EH (cell line): ENCODE measurements at regions not wholly inside any gene's neighbourhood (a gene's known extent, or its start where the extent isn't known, plus 50 kb on each side); places are given as distances from the start of the nearest gene placed in this dataset.

Source experiments
- DNase-seq: peaks from one replicate; pipeline ENCODE4 v3.0.0-alpha.2; 2015; ENCODE audit warnings: low read depth

DNA sequence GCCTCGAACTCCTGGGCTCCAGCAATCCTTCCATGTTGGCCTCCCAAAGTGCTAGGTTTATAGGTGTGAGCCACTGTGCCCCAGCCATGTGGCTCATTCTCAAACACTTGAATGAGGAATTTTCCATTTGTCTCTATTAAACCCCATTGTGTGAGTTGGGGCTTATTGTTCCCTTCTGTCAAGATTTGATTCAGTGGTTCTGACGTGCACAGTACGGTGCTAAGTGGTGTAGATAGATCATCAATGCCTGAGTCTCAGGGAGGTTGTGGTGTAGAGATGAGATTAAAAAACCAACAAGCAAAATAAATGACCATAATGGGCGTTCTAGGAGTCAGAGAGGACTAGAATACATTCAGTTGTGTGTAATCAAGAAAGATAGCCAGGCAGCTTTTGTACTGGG lies 335.6 kb downstream of the PRL start:
- DNase-seq, result no peak

DNA sequence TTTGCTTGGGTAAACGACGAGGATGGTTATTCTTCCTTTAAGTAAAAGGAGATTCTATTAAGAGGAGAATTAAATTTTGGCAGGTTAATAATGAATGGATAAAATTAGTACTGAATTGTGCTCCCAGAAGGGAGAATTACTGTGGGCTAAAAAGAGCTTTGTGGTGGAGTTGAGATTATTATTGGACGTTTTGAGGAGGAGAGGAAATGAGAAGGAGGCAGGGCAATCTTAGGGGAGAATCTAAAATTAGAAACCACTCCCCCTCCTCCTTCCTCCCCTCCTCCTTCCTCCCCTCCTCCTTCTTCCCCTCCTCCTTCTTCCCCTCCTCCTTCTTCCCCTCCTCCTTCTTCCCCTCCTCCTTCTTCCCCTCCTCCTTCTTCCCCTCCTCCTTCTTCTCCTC lies 331.8 kb downstream of the PRL start:
- no peak for DNase-seq

DNA sequence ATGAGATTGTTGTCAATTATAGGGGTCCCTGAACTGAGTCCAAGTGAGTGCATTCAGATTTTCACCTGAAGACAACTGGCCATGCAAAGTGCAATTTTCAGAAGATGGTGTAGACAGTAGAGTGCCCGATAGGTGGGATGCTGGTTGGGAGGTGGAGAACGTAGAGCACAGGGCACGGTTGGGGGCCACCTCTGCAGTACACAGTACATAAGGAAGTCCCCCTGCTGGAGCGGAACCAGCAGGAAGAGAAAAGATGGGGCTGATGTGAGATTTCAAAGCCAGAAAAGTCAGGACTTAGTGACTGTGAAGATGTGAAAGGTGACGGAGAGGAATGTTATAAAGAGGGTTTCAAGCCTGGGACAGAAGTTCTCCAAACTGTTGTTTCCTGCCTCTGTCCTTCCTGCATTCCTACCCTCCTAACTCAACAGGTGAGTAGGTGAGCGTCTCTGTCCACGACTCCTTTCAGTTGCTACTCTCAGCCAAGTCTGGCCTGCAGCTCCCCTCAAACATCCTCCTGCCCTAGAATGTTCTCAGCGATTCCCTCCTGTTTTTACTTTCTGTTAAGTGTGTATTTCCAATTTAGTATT lies 330.8 kb downstream of the PRL start:
- DNase-seq, result no peak

DNA sequence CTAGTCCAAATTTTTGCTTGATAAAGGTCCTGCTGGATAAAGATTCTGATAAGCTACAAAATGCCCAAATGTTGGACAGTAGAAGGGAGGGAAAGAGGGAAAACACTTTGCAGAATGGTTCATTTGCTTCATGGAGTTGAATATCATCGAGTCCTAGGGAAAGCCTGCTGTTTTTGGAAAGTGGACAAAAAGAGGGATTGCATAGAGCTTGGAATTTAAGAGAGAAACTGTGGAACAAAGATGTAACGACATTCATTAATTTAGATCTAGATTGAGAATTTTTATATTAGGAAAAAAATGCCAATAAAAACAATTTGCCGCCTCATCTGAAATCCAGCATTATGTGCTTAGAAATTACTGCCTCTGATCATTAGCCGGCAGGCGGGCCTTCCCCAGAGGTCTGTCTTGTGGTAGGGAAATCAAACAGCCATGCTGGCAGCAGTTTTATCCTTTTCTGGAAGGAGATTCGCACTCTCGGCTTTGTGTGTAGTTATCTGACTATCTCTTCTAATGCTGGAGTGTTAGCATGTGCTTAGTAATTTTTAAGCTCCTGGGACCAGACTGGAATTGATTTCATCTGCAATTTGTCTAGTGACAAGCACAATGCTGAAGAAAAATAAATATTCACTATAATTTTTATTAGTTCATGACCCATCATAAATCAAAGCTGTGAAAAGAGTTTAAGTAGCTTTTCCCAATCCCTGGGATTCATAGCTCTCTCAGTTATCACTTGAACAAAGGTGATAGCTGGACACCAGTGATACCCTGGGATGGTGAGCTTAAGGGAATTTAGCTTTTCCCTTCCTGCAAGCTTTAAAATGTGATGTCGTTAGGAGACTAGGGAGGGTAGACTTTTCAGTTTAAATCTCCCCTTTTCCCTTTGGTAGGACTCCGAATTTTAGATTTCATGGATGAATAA lies 329.5 kb downstream of the PRL start:
- no peak for DNase-seq

DNA sequence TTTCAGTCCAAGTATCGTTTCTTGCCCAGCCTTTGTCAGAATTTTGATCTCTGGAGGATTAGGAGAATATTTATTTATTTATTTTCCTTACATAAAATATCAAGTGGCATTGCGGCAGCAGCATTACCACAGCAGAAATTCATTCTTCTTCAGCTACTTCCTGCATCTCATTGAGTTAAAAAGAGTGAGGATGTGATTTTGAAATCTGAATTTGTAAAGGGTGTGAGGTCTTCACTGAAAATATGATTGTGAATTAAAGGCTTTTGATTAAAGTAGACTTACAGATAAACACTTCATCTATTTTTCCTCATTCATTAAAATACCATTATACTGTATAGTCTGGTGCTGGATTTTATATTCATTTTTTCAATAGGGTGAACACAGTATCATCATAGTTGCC lies 328.4 kb downstream of the PRL start:
- no peak for DNase-seq

DNA sequence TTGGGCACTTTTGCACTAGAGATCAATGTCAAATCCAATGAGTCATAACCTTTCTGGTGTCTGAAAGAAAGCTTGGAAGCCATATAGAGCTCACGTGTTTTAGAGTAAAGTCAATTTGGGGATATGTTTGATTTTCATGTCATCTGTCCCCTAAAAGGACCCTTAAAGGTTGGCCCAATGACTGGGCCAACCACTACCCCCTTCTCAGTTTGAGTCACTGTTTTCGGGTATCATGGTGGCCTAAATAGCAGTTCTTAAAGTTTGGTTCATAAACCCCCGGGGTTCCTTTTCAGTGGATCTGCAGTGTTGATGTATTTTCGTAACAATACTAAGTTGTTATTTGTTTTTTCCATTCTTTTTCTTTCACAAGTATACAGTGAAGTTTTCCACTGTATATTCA lies 327.6 kb downstream of the PRL start:
- no peak for DNase-seq

DNA sequence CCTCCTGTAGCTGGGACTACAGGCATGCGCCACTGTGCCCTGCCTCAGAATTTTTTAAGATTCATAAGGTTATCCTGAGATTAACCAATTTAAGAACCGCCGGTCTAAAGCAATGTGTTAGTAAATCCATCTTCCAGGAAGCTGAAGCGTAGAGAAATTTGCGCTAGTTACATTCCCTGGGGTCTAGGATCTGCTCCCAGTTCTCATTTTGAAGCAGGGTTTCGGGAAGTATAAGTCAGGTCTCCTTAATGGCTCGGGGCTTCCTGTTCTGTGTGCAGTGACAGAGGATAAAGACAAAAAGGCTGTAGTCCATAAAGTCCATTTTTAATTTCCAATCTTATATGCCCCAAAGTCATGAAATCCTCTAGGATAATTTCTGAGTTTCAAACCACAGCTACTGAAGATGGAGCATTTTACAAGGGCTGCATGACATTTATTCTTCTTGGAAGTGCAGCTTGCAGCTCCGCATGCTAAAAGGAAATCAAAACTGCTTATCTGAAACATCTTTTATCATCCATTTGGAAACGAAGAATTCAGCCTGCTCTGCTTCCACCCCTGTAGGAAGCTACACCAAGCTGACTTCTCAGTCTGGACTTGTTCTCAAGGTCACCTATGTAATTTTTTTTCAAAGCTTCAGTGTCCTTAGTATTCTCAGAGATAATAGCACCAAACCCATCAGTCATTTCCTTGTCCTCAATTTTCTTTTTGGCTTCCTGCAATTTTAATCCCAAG lies 326.1 kb downstream of the PRL start:
- DNase-seq, result no peak

DNA sequence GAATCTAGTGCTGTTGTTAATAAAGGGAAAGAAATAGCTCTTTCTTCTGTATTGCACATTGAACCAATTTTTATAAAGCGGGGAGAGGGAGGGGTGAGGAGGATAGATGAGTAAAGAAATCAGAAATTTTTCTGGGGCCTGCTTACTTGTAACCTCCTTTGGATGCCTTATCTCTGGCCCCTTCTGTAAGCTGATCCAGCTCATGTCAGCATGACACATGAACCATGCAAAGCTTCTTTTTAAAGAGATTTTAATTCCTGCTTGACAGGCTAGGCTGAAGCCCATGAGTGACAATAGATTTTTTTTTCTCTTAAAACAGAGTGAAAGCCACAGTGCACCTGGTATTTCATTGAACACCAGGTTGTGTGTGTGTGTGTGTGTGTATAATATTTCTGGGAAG lies 325.3 kb downstream of the PRL start:
- DNase-seq, result no peak

DNA sequence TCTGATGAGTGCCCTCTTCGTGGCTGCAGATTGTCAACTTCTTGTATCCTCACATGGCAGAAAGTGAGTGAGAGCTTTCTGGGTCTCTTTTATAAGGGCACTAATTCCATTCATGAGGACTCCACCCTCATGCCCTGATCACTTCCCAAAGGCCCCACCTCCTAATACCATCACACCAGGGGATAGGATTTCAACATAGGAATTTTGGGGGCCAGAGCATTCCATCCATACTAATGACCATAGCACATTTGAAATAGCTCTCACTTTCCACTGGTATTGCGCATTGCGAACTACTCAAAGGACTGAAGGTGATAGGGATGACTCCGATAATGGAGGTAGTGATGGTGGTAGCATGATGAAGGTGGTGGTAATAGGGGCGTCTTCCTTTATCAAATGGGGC lies 324.3 kb downstream of the PRL start:
- peak; percentile 19 for DNase-seq

DNA sequence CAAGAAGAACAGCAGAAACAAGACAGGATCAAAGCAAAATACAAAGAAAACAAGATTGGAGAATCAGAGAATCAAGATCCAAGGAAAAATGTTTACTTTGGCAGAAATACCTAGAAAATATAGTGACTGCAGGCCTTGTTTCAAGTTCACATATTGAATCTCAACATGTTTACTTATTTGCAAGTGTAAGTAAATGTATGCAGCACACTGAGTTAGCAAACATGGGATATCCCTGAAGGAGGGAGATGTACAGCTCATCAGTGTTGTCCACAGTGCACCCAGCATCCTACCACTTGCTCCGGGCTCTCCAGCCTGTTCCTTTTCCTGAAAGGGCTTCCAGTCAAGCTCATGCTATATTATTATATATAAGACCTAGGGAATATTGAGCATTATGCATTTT lies 319.5 kb downstream of the PRL start:
- DNase-seq, result no peak

DNA sequence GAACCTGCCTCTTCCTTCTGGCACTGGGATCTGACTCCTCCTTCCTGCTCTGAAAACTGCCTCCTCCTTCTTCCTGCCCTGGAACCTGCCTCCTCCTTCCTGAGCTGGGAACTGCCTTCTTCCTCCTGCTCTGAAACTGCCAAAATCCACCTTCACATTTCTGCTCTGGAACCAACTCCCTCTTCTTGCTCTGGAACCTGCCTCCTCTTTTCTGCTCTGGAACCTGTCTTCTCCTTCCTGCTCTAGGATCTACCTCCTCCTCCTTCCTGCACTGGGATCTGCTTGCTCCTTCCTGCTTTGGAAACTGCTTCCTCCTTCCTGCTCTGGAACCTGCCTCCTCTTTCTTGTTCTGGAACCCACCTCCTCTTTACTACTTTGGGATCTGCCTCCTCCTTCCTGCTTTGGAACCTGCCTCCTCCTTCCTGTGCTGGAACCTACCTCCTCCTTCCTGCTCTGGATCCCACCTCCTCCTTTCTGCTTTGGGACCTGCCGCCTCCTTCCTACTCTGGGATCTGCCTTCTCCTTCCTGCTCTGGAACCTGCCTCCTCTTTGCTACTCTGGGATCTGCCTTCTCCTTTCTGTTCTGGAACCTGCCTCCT lies 315.5 kb downstream of the PRL start:
- DNase-seq, result no peak

DNA sequence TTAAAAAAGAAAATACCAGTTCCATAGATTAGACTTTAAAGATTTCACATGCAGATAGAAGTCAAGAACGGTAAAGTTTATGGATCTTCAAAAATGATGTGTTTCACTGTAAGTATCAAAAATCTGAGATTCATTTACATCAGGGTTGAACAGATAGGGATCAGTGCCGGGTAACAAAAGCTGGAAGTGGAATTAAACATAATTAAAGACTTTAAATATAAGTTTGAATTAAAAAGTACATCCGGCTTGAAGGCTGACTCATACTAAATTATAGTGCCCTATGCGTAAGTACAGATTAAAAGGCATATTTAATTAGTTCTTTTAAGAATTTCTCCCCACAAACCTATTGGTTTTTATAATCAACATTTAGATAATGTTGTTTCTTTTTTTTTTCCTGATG lies 312.7 kb downstream of the PRL start:
- no peak for DNase-seq

DNA sequence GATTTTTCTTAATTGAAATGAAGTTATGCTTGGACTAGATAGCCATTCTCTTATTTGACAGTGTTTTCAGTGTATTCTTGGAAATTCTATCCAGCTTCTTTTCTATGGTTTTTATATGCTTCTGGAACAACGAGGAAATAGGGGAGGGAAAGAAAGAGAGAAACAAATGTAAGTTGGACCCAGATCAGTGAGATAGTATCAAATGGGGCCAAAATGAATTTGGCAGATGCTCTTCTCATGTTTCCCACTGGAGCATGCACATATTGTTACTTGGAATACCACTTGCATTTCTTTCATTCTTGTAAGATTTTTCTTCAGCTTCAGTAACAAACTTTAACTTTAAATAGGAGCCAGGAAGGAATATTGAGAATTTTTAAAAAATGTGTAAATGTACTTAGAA lies 312.3 kb downstream of the PRL start:
- DNase-seq, result peak; percentile 58

DNA sequence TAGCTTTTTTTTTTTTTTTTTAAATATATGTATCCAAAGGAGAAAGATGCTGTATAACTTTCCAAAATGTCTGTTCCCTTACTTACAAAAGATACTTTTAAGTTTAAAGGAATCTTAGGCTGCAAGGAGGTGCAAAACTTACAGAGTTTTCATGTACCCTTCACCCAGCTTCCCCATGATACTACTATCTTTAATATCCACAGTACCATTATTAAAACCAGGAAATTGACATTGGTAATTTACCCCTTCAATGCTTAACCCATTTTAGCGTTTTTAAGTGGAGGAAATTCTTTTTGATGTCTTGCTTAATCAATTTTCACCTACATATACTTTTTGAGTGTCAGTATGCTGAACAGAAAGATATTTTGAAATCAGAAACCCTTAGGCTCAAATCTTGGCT lies 310.9 kb downstream of the PRL start:
- DNase-seq, result no peak

DNA sequence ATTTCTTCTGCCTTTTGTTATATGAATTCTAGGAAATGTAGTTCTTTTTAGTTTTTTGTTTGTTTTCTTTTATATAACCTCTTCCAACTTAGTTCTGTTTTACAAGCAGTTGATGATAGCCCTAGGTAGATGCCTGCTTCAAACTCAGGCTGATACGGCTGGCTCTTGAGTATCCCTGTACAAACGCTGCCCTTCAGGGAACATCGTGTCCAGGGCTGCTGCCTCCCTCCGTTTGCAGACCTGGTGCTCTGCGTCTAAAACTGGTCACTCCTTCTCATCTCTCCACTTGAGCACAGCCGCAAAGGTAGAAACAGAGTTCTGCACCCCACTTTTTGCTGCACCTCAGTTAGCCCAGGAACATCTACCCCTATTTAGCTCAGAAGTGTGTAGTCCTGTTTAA lies 310.1 kb downstream of the PRL start:
- no peak for DNase-seq

DNA sequence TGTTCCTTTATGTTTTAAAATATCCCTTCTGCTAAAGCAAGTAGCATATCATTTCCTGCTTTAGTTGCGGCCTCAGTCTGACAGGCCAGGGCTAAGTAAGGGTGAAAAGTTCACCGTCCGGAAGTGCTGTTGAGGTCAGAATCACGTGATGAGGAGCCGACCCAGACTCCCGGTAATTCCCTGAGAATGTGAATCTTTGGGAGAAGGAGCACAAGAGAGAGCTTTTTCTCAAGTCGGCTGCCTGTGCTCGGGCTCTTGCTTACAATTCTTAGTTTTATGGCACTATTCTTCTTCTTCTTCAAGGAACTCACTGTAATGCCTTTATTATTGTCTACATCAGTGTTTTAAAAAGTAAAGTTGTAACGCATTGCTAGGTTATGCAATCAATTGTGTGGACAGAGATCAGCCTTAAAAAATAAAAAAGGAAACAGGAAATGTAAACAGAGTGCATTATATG lies 309.3 kb downstream of the PRL start:
- peak; percentile 96 for DNase-seq

DNA sequence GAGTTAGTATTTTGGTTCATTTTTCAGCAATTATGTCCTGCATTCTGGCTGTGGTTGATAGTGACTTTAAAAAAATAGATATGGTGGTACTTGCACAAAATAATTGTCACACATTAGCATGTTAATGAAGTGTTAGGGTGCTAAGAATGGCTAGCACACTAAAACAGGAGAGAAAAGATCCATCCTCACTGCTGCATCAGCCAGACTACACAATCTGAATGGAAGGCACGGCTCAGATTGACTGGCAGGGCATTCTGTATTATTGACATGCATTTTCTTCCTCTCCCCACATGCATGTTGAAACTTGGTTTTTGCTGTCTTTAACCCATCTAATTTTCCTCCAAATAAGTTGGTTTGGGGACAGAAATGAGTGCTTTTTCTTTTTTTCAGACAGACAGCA lies 306.3 kb downstream of the PRL start:
- DNase-seq, result no peak

DNA sequence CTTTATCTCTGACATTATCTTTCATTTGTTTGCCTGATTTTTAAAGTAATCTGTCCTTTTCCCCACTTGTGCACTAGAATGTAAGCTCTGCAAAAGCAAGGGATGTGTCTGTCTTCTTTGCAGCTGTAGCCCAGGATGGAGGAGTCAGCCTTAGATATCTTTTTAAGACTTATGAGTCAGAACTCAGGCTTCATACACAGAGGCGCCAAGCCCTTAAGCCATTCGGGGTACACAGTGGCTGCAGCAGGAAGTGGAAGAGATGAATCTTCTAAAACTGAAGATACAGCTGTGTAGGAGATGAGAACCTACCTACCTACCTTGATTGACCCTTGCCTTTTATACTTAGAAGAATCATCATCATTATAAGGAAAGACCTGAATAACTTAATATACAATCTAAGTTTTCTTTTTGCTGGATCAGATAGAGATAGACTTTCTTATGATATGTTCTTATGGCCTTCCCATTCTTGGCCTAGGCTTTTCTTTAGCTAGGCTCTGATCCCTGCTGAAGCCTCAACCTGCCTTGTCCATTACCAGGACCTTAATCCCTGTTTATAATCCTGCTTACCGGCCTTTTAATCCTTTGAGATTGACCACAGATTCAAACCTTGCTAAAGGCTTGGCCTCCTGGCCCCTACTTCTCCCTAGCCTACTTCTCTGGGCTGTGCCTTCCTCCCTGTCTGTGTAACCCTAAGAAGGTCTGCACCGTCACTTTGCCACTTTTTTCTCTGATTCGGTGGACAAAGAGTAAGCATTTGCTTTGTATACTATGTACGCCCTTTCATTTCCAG lies 304.5 kb downstream of the PRL start:
- DNase-seq, result peak; percentile 85

DNA sequence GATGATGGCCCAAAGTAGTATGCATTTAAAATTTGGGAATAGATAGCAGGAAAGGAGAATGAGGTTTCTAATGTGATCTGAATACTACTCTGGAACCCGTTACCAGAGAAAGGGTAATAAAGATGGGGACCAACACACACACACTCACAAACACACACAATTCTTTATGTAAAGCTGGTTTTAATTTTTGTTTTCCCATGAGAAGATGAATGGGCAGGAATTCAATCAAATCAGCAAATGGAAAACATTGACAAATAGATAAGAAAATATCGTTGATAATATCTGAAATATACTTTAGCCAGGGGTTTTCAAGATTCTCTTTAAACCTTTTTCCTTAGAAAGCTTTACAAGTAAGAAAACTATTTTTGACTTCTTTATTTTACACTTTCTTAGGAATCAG lies 303.0 kb downstream of the PRL start:
- DNase-seq, result no peak

DNA sequence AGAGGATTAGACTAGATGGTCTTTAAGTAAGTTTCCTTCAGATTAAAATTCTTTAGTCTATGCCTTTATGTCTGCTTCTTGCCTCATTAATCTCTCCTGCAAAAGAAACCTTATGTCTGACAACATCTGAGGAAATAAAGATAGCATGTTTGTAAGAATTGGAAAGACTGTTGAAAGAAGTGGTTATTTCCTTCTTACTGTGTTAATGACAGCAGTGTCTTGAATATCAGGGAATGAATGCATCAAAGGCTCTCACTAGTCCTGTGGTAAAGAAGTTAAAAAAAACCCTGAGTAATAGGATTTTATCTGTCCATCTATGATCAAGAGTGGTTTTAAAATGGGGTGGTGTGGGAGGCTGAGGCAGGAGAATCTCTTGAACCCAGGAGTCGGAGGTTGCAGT lies 302.0 kb downstream of the PRL start:
- DNase-seq, result no peak

DNA sequence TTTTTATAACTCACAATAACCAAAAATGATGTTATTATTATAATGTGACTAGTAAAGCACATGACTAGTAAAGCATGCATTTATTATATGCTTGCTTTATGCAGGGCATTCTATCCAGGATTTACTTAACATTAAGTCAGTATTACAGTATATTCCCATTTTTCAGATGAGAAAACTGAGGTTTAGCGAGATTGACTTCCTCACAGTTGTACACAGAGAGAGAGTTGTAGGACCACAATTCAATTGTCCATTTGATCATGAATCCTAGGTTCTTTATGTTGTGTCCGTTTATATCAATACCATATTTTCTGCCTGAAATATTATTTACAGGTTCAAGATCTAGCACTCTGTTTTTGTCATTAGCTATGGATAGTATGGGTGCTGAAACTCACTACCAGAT lies 301.5 kb downstream of the PRL start:
- no peak for DNase-seq
